RKO (cell line): ENCODE measurements at regions not wholly inside any gene's neighbourhood (a gene's known extent, or its start where the extent isn't known, plus 50 kb on each side); places are given as distances from the start of the nearest gene placed in this dataset.

Experiments
- DNase-seq: peaks from one replicate; pipeline ENCODE4 v3.0.0-alpha.2; 2016; ENCODE audit warnings: low spot score

- DNase-seq, result no peak
Observed at GRCh38 chr2:107218208-107218607, 332.2 kb upstream of the ST6GAL2 start.

DNA sequence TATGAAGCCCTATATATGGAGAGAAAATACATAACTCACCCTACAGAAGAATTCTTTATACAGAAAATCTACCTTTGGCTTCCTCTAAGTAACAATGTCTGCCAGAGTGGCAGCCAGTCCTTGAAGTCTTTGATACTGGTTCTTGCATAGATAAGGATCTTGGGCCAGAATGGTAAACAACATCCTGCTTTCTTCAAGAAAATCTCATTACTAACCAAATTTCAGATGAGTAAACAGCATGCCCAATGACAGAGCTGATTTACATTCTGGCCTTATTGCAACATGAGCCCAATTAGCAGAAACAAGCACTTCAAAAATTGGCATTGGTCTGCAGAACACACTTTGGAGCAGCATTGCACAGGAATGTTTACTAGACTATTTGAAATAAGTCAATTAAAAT, 336.5 kb upstream of the ST6GAL2 start:
- DNase-seq, result no peak

DNA sequence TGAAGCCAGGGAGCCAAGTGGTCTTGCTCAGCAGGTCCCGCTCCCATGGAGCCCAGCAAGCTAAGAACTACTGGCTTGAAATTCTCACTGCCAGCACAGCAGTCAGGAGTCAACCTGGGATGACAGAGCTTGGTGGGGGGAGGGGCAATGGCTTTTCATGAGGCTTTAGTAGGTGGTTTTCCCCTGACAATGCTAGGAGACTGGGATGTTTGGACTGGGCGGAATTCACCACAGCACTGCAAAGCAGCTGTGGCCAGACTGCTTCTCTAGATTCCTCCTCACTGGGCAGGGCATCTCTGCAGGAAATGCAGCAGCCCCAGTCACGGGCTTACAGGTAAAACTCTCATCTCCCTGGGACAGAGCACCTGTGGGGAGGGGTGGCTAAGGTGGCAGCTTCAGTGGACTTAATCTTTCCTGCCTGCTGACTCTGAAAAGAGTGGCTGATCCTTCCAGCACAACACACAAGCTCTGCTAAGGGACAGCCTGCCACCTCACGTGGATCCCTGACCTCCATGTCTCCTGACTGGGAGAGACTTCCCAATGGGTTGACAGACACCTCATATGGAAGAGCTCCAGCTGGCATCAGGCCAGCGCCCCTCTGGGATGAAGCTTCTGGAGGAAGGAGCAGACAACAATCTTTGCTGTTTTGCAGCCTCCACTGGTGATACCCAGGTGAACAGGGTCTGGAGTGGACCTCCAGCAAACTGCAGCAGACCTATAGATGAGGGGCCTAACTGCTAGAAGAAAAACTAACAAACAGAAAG, 349.7 kb upstream of the ST6GAL2 start:
- no peak for DNase-seq

- DNase-seq, result no peak
Observed at GRCh38 chr2:107242811-107243210, 356.8 kb upstream of the ST6GAL2 start.

- no peak for DNase-seq
Observed at GRCh38 chr2:107248932-107249331, 363.0 kb upstream of the ST6GAL2 start.

- no peak for DNase-seq
Observed at GRCh38 chr2:107255744-107256143, 369.8 kb upstream of the ST6GAL2 start.

DNA sequence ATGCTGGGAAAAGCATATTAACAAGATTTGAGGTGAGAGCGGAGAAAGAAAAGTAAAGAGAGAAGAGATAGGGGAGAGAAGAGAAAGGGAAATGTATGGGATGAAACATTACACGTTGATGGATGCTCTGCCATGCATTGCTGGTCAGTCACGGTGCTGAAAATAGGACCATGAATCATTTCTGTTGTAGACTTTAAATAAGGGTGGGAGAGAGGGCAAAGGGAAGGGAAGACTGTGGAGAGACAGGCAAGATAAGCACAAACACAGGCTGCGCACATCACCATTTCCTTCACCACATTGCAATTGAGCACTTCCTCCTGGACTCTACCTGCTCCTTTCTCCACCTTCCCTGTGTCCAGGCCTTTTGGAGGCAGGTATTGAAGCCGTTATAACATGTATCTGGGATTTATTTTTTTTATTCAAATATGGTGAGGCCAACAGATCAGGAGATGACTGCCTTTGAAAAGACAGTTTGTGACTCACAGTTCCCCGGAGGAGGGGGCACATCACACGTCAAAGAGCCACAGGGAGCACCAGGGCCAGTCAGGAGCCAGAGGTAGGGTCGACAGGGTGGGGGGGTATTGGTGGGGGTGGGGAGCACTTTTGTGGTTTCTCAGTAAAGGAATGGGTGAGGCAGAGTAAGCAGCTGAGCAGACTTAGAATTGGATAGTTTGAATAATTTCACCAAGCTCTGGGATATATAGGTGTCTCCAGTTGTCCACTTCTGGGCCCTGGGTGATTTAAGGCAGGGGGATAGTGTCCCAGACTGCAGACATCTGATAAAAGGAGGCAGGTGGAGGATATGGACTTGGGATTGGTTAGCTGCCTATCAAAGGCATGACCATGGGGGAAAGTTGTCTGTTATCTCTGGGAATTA, 372.8 kb upstream of the ST6GAL2 start:
- DNase-seq, result no peak

DNA sequence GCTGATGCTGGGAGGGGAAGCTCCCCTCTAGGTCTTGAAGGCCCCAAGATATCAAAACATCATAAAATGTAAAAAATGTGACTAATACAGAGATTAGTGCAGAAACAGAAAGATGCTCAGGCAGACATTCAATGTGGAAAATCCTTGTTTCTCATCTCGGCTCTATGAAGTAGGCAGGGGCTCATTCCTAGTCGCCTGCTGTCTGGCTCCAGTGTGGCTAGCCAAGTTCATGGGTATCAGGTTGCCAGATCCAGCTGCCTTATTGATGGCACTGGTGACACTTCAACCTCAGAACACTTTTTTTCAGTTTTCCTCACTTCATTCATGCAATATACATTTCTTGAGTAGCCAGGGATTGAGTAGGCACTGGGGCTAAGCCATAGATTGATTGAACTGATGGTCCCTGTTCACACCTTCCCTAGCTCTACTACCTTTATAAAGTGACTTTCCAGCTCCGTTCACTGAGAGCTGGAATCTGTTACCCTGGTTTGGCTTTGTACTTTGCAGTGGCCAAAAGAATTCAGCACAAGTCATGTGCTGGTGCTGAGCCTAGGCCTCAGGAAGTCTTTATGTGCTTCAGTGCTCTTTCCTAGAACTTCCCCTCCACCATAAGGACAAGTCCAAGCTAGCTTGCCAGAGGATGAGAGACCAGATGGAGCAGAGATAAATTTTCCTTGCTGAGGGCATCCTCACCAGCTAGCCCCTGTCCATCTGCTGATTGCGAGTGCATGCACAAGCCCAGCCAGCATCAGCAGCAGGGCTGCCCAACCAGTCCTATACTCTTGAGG, 373.6 kb upstream of the ST6GAL2 start:
- no peak for DNase-seq

- no peak for DNase-seq
Observed at GRCh38 chr2:107263628-107264027, 377.7 kb upstream of the ST6GAL2 start.

GRCh38 chr2:107264184-107264583, 378.2 kb upstream of the ST6GAL2 start:
- no peak for DNase-seq

DNA sequence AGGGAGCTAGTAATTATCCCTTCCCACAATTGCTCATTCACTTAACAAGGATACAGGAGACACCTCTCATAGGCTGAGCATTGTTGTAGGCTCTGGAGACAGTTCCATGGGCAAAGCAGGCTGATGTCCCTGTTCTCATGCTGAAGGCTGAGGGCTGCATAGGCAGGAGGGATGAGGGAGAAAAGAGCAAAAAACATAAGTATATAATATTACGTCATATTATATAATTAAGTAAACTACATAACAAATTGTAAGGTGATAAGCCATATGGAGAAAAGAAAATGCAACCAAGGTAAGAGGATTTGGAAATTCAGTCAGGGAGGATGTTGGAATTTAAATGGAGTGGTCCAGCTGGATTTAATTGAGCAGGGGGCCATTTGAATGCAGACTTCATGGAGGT, 380.6 kb upstream of the ST6GAL2 start:
- DNase-seq, result no peak

DNA sequence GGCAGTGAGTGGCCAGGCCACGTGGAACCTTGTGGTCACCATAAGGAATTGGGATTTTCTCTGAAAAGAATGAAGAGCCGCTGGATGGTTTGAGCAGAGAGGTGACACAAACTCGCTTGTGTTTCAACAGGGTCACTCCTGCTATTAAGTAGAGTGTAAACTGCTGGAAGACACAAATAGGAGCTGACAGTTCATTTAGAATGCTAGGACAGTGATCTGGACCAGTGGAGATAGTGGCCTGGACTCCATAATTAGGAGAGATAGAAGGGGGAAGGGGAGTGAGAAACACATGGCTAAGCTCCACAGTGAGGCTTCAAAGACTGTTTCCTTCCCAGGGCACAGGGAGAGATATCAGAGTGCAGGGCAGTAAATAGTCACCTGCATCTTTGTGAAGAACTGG, 381.1 kb upstream of the ST6GAL2 start:
- no peak for DNase-seq

GRCh38 chr2:107276034-107276433, 390.1 kb upstream of the ST6GAL2 start:
- DNase-seq, result no peak

- DNase-seq, result no peak
Observed at GRCh38 chr2:107278672-107279071, 392.7 kb upstream of the ST6GAL2 start.

DNA sequence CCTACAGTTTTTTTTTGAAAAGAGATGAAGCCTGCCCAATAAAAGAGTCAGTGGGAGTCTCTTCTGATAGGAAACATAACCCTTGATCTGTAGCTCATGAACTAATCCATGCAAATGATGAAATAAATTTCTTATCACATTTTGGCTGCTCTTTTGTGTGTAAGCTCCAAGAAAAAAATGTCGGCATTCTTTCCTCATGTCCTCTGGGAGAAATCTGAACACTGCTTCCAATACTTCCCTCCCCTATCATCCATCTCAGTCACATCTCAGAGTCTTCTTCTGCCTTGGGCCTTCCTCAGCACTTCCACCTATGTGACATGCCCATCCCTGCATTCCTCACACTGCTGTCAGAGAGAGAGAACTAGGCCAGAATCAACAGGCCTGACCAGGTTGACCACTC, 395.7 kb upstream of the ST6GAL2 start:
- no peak for DNase-seq

DNA sequence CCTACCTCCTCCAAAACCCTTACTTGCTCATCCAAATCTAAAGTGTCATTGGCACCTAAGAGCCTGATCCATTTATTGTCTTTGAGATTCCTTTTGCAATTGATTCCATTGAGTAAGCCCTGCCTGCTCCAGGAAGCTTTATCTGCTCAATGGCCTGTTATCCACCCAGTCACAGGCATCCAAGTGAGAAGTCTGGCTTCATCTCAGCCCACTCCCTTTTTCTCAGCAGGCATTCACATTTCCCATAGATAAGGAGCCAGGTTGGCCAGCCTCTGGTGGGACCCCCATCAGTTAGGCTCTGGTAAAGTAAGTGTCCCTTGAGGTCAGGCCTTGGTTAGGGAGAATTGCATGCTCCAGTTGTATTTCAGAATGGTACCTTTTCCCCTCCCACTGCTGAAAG, 396.2 kb upstream of the ST6GAL2 start:
- DNase-seq, result no peak

GRCh38 chr2:107285621-107286299, 399.8 kb upstream of the ST6GAL2 start:
- no peak for DNase-seq

DNA sequence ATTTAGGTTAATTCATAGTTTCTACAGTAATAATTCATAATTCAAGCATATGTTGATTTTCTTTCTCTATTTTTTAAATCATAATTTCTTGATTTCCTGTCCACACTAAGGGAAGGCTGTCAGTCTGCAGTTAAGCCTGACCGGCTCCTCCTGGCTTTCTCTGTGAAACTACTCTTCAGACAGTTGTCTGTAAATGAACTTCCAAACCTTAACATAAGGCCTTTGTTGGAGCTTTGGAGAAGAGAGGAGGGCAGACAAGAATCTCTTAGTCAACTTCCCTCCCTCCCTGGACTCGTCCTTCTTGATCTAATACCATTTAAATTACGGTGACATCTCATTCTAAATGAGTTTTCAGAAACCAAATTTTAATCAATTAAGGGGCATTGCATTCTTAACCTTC, 404.1 kb upstream of the ST6GAL2 start:
- no peak for DNase-seq

DNA sequence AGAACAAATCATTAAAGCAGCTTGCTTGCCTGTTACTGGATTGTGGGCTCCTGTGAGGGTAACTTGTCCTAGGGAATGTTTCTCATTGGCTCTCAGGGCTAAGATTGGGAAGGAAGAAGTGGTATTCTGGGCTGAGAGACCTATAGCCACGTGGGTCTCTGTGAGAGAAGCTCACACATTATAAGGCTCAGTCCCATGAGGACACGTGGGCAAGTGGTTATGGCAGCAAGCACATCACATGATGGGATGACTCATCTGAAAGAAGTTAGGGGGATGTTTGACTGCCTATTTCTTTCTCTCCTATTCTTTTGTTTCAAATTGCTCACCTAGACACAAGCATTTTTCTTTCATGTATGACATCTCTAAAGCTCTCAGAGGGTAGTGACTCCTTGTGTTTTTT, 418.0 kb upstream of the ST6GAL2 start:
- peak; percentile 18 for DNase-seq

DNA sequence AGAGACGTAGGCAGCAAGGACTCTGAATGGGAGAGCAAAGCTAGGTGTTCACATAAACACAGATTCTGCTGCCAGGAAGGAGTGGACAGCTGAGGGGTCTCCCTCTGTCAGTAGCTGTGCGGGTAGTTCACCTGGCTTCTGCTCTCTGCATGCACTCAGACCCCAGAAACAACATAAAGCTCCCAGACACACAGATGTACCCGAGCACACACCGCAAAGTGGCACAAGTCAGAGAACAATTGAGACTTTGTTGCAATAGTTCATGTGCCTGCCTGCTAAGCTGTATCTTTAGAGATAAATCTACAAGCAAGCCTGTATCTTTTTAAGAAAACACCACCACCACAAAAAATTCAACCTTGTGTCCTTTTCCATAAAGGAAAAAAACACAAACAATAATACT, 420.0 kb upstream of the ST6GAL2 start:
- no peak for DNase-seq

GRCh38 chr2:107306881-107307280, 420.9 kb upstream of the ST6GAL2 start:
- no peak for DNase-seq

DNA sequence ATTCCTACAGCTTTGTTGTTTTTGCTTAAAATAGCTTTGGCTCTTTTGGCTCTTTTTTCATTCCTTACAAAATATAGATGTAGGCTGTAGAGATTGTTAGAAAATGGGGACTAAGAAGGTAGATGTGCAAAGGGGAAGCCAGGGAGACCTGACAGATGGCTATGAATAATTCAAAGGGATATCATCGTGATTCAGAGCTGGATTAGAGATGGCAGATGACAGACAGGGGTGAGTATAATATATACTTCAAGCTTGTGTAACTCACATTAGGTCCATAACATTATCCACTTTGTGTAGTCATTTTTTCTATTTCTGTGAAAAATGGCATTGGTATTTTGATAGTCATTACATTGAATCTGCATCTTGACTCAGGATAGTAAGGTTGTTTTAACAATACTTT, 422.9 kb upstream of the ST6GAL2 start:
- DNase-seq, result no peak
